Transverse colon (tissue), 3 donors: ENCODE measurements at regions not wholly inside any gene's neighbourhood (a gene's known extent, or its start where the extent isn't known, plus 50 kb on each side); places are given as distances from the start of the nearest gene placed in this dataset.

Experiments
- POLR2A ChIP-seq: fragments of 450-650 bp; IDR thresholded peaks from one replicate; pipeline ENCODE4 v1.6.1; 2016; ENCODE audit warnings: antibody characterized with exemption, mild to moderate bottlenecking, moderate library complexity
- TF ChIP-seq, protein P1 (sequence below), 5 experiments: fragments of 200-600 bp in 3 of 5; fragments of 450-650 bp in 2 of 5; sonication (generic) in 3 of 5; IDR thresholded peaks; 1 replicate in 2 of 5; 2 replicates in 3 of 5; pipeline ENCODE4 v1.5.1; 2016 to 2017; ENCODE audit warnings: antibody characterized with exemption in 5 of 5, inconsistent platforms in 3 of 5, mild to moderate bottlenecking in 2 of 5, moderate library complexity in 1 of 5

DNA sequence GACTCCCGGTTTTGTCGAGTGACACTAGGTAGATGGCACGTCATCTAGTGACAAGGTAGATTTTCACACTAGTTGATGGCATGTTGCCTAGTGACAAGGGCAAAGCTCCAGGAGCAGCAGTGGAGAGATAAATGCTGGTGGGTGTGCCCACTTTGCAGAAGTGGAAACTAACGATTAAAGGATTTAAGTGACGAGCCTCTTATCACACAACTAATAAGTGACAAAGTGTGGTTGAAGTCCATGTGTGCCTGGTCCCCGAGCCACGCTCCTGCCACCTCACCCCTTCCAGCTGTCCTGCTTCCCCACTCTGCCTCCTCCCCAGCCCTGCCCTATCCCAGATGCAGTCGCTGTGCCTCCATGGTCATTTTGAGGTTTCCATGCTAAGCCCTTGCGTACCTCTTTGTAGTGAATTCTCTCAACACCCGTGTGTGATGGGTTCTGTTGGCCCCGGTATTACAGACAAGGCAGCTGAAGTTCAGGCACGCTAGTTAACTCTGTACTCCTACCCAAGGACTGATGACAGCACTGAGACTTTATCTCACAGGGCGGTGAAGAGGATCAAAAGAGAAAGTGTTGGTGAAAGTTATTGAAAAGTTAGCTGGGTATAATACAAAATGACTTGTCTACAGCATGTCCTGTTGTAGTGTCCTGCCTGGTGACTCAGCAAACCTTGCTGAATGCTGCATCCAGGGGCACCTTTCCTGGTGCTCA, 113.4 kb upstream of the GLI2 start:
- TF ChIP-seq, protein P1, sequence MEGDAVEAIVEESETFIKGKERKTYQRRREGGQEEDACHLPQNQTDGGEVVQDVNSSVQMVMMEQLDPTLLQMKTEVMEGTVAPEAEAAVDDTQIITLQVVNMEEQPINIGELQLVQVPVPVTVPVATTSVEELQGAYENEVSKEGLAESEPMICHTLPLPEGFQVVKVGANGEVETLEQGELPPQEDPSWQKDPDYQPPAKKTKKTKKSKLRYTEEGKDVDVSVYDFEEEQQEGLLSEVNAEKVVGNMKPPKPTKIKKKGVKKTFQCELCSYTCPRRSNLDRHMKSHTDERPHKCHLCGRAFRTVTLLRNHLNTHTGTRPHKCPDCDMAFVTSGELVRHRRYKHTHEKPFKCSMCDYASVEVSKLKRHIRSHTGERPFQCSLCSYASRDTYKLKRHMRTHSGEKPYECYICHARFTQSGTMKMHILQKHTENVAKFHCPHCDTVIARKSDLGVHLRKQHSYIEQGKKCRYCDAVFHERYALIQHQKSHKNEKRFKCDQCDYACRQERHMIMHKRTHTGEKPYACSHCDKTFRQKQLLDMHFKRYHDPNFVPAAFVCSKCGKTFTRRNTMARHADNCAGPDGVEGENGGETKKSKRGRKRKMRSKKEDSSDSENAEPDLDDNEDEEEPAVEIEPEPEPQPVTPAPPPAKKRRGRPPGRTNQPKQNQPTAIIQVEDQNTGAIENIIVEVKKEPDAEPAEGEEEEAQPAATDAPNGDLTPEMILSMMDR (IDR thresholded peaks at IDR 0.05), result no peak
- no peak for TF ChIP-seq POLR2A
